ENCODE measurements at regions not wholly inside any gene's neighbourhood (a gene's known extent, or its start where the extent isn't known, plus 50 kb on each side); places are given as distances from the start of the nearest gene placed in this dataset.

DNA sequence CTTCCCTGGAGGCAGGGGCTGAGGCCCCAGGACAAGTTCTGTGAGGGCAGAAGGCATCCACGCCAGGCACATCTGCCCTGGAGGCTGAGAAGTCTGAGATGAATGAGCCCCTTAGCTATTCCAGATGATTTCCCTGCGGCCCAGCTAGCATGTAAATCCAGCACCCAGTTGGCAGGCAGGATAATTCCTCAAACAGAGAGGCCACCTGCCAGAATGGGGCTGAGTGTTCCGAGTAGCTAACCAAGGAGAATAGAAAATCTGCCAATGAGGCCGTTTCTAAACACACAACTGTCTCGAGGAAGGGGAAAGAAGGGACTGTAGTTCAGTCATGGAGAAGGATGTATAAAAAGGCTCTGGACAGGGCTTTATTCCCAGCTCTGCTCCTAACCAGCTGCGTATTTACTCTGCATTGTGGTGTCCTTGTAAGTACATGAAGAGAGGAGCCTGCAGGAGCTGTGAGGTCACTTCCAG is 211.4 kb upstream of the CDYL start:
- Histone ChIP-seq H3K36me3 (ENCODE audit: control insufficient read depth in 1 of 2, insufficient read depth in 2 of 2, low read length in 2 of 2) (no peaks in the 10 kb centered on the region), H3K4me3 (ENCODE audit: low read depth in 1 of 2, low read length in 2 of 2) (no peak overlapping the region), H3K4me1 (ENCODE audit: control insufficient read depth in 1 of 2, insufficient read depth in 2 of 2, low read length in 2 of 2) (no peaks in the 10 kb centered on the region), H3K27me3 (ENCODE audit: low read depth, low read length) (no peaks in the 10 kb centered on the region), H3K9me3 (ENCODE audit: control insufficient read depth in 1 of 2, low read length in 2 of 2) (no peaks in the 10 kb centered on the region), H3K27ac (ENCODE audit: low read length) (peak overlapping the region; percentile 27)

GRCh38 chr6:4563877-4564276 is 212.3 kb upstream of the CDYL start:
- H3K4me1 ChIP-seq (ENCODE audit: control insufficient read depth in 1 of 2, insufficient read depth in 2 of 2, low read length in 2 of 2): no peaks in the 10 kb centered on the region
- no peaks in the 10 kb centered on the region for H3K27me3 ChIP-seq (ENCODE audit: low read depth, low read length)
- no peak overlapping the region for H3K27ac ChIP-seq (ENCODE audit: low read length)
- no peak overlapping the region for H3K4me3 ChIP-seq (ENCODE audit: low read depth in 1 of 2, low read length in 2 of 2)
- H3K36me3 ChIP-seq (ENCODE audit: control insufficient read depth in 1 of 2, insufficient read depth in 2 of 2, low read length in 2 of 2): no peaks in the 10 kb centered on the region
- H3K9me3 ChIP-seq (ENCODE audit: control insufficient read depth in 1 of 2, low read length in 2 of 2): no peaks in the 10 kb centered on the region

DNA sequence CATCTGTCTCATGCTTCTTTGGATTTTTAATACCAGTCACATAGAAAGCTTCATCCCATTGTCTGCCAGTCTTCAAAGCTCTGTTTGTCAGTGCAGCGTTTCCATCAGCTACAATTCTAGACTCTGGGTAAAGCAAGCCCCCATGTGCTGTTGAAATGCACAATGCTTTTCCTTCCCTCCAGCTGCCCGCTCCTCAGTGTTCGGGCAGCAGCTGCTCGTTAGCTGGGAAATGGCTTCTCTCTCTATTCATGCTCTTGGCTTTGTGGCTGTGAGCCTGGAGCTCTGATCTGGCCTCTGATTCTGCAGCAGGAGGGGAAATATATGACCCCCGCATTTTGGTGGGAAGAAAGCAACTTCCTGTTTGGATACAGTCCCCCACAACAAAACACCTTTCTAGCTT is 213.0 kb upstream of the CDYL start:
- Histone ChIP-seq H3K27ac (ENCODE audit: low read length) (no peak overlapping the region), H3K27me3 (ENCODE audit: low read depth, low read length) (no peaks in the 10 kb centered on the region), H3K4me3 (ENCODE audit: low read depth in 1 of 2, low read length in 2 of 2) (no peak overlapping the region), H3K36me3 (ENCODE audit: control insufficient read depth in 1 of 2, insufficient read depth in 2 of 2, low read length in 2 of 2) (no peaks in the 10 kb centered on the region), H3K9me3 (ENCODE audit: control insufficient read depth in 1 of 2, low read length in 2 of 2) (no peaks in the 10 kb centered on the region), H3K4me1 (ENCODE audit: control insufficient read depth in 1 of 2, insufficient read depth in 2 of 2, low read length in 2 of 2) (no peaks in the 10 kb centered on the region)

- H3K27me3 ChIP-seq (ENCODE audit: low read depth, low read length): no peaks in the 10 kb centered on the region
- H3K4me1 ChIP-seq (ENCODE audit: control insufficient read depth in 1 of 2, insufficient read depth in 2 of 2, low read length in 2 of 2): no peaks in the 10 kb centered on the region
- no peak overlapping the region for H3K27ac ChIP-seq (ENCODE audit: low read length)
- H3K4me3 ChIP-seq (ENCODE audit: low read depth in 1 of 2, low read length in 2 of 2): no peak overlapping the region
- no peaks in the 10 kb centered on the region for H3K36me3 ChIP-seq (ENCODE audit: control insufficient read depth in 1 of 2, insufficient read depth in 2 of 2, low read length in 2 of 2)
- no peaks in the 10 kb centered on the region for H3K9me3 ChIP-seq (ENCODE audit: control insufficient read depth in 1 of 2, low read length in 2 of 2)
Measured at GRCh38 chr6:4561773-4562400, 214.3 kb upstream of the CDYL start.

DNA sequence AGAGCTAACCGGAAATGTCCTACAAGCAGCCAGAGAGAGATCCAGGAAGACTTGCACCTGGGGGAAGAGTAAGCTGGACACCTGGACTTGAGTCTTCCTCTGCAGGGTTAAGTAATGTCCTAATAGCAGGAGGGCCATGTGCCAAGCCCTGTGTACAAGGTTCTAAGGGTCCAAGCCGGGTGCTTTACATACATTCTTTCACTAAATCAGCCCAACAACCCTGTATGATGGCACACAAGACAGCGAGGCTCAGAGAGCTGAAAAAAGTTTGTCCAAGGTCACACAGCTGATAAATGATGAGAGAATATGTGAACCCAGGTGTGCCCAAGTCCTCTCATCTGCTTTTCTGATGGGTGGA is 215.1 kb upstream of the CDYL start:
- H3K36me3 ChIP-seq (ENCODE audit: control insufficient read depth in 1 of 2, insufficient read depth in 2 of 2, low read length in 2 of 2): no peaks in the 10 kb centered on the region
- no peaks in the 10 kb centered on the region for H3K4me1 ChIP-seq (ENCODE audit: control insufficient read depth in 1 of 2, insufficient read depth in 2 of 2, low read length in 2 of 2)
- H3K4me3 ChIP-seq (ENCODE audit: low read depth in 1 of 2, low read length in 2 of 2): no peak overlapping the region
- no peaks in the 10 kb centered on the region for H3K27me3 ChIP-seq (ENCODE audit: low read depth, low read length)
- H3K9me3 ChIP-seq (ENCODE audit: control insufficient read depth in 1 of 2, low read length in 2 of 2): no peaks in the 10 kb centered on the region
- no peak overlapping the region for H3K27ac ChIP-seq (ENCODE audit: low read length)

- no peaks in the 10 kb centered on the region for H3K36me3 ChIP-seq (ENCODE audit: control insufficient read depth in 1 of 2, insufficient read depth in 2 of 2, low read length in 2 of 2)
- no peaks in the 10 kb centered on the region for H3K27me3 ChIP-seq (ENCODE audit: low read depth, low read length)
- H3K9me3 ChIP-seq (ENCODE audit: control insufficient read depth in 1 of 2, low read length in 2 of 2): no peaks in the 10 kb centered on the region
- H3K27ac ChIP-seq (ENCODE audit: low read length): no peak overlapping the region
- no peaks in the 10 kb centered on the region for H3K4me1 ChIP-seq (ENCODE audit: control insufficient read depth in 1 of 2, insufficient read depth in 2 of 2, low read length in 2 of 2)
- H3K4me3 ChIP-seq (ENCODE audit: low read depth in 1 of 2, low read length in 2 of 2): no peak overlapping the region
Measured at GRCh38 chr6:4560221-4561077, 215.8 kb upstream of the CDYL start.

GRCh38 chr6:4559281-4559875 is 216.8 kb upstream of the CDYL start:
- H3K4me3 ChIP-seq (ENCODE audit: low read depth in 1 of 2, low read length in 2 of 2): no peak overlapping the region
- H3K27ac ChIP-seq (ENCODE audit: low read length): no peak overlapping the region
- no peaks in the 10 kb centered on the region for H3K36me3 ChIP-seq (ENCODE audit: control insufficient read depth in 1 of 2, insufficient read depth in 2 of 2, low read length in 2 of 2)
- H3K4me1 ChIP-seq (ENCODE audit: control insufficient read depth in 1 of 2, insufficient read depth in 2 of 2, low read length in 2 of 2): no peaks in the 10 kb centered on the region
- H3K27me3 ChIP-seq (ENCODE audit: low read depth, low read length): no peaks in the 10 kb centered on the region
- no peaks in the 10 kb centered on the region for H3K9me3 ChIP-seq (ENCODE audit: control insufficient read depth in 1 of 2, low read length in 2 of 2)

GRCh38 chr6:4554645-4555044 is 221.6 kb upstream of the CDYL start:
- H3K27me3 ChIP-seq (ENCODE audit: low read depth, low read length): no peaks in the 10 kb centered on the region
- no peak overlapping the region for H3K27ac ChIP-seq (ENCODE audit: low read length)
- no peaks in the 10 kb centered on the region for H3K9me3 ChIP-seq (ENCODE audit: control insufficient read depth in 1 of 2, low read length in 2 of 2)
- no peaks in the 10 kb centered on the region for H3K36me3 ChIP-seq (ENCODE audit: control insufficient read depth in 1 of 2, insufficient read depth in 2 of 2, low read length in 2 of 2)
- no peak overlapping the region for H3K4me3 ChIP-seq (ENCODE audit: low read depth in 1 of 2, low read length in 2 of 2)
- no peaks in the 10 kb centered on the region for H3K4me1 ChIP-seq (ENCODE audit: control insufficient read depth in 1 of 2, insufficient read depth in 2 of 2, low read length in 2 of 2)

- Histone ChIP-seq H3K4me1 (ENCODE audit: control insufficient read depth in 1 of 2, insufficient read depth in 2 of 2, low read length in 2 of 2) (no peaks in the 10 kb centered on the region), H3K27me3 (ENCODE audit: low read depth, low read length) (no peaks in the 10 kb centered on the region), H3K9me3 (ENCODE audit: control insufficient read depth in 1 of 2, low read length in 2 of 2) (no peaks in the 10 kb centered on the region), H3K4me3 (ENCODE audit: low read depth in 1 of 2, low read length in 2 of 2) (no peak overlapping the region), H3K27ac (ENCODE audit: low read length) (no peak overlapping the region), H3K36me3 (ENCODE audit: control insufficient read depth in 1 of 2, insufficient read depth in 2 of 2, low read length in 2 of 2) (no peaks in the 10 kb centered on the region)
Measured at GRCh38 chr6:4553387-4553786, 222.8 kb upstream of the CDYL start.

- H3K4me1 ChIP-seq (ENCODE audit: control insufficient read depth in 1 of 2, insufficient read depth in 2 of 2, low read length in 2 of 2): no peaks in the 10 kb centered on the region
- no peaks in the 10 kb centered on the region for H3K27me3 ChIP-seq (ENCODE audit: low read depth, low read length)
- no peaks in the 10 kb centered on the region for H3K9me3 ChIP-seq (ENCODE audit: control insufficient read depth in 1 of 2, low read length in 2 of 2)
- no peak overlapping the region for H3K4me3 ChIP-seq (ENCODE audit: low read depth in 1 of 2, low read length in 2 of 2)
- no peaks in the 10 kb centered on the region for H3K36me3 ChIP-seq (ENCODE audit: control insufficient read depth in 1 of 2, insufficient read depth in 2 of 2, low read length in 2 of 2)
- H3K27ac ChIP-seq (ENCODE audit: low read length): no peak overlapping the region
Measured at GRCh38 chr6:4550227-4550597, 226.0 kb upstream of the CDYL start.

- H3K27ac ChIP-seq (ENCODE audit: low read length): no peak overlapping the region
- no peaks in the 10 kb centered on the region for H3K9me3 ChIP-seq (ENCODE audit: control insufficient read depth in 1 of 2, low read length in 2 of 2)
Measured at GRCh38 chr6:4549556-4550226, 226.5 kb upstream of the CDYL start.

More at GRCh38 chr6:4549556-4550226, 226.5 kb upstream of the CDYL start:
- Histone ChIP-seq H3K4me1 (ENCODE audit: control insufficient read depth in 1 of 2, insufficient read depth in 2 of 2, low read length in 2 of 2) (no peaks in the 10 kb centered on the region), H3K27me3 (ENCODE audit: low read depth, low read length) (no peaks in the 10 kb centered on the region), H3K4me3 (ENCODE audit: low read depth in 1 of 2, low read length in 2 of 2) (no peak overlapping the region), H3K36me3 (ENCODE audit: control insufficient read depth in 1 of 2, insufficient read depth in 2 of 2, low read length in 2 of 2) (no peaks in the 10 kb centered on the region)

All from muscle layer of duodenum (tissue), 2 donors.